GM21723 (cell line): ENCODE measurements at regions not wholly inside any gene's neighbourhood (a gene's known extent, or its start where the extent isn't known, plus 50 kb on each side); places are given as distances from the start of the nearest gene placed in this dataset.

Source experiments
- ATAC-seq: cut with Tn5 transposase; IDR thresholded peaks from one replicate; pipeline ENCODE4 v1.9.1; 2021; ENCODE audit warnings: mild to moderate bottlenecking, moderate library complexity; ENCODE audit not compliant: unreplicated experiment

DNA sequence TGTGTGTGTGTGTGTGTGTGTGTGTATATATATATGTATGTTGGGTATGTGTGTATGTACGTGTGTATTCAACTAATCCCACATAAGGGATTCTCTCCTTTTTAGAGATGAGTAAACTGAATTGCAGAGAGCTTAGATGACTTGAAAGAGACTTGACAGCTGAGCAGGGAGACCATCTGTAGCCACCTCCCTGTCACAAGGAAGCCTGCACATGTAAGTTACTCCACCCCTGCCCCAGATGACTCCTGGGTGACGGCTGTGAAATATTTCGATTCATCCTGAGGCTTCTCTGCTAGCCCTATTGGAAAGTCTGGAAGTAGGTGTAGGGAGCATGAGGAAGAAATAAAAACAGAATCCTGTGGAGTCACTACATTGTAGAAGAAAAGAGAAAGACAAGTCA is 480.4 kb downstream of the FOXO1 start:
- no peak for ATAC-seq

DNA sequence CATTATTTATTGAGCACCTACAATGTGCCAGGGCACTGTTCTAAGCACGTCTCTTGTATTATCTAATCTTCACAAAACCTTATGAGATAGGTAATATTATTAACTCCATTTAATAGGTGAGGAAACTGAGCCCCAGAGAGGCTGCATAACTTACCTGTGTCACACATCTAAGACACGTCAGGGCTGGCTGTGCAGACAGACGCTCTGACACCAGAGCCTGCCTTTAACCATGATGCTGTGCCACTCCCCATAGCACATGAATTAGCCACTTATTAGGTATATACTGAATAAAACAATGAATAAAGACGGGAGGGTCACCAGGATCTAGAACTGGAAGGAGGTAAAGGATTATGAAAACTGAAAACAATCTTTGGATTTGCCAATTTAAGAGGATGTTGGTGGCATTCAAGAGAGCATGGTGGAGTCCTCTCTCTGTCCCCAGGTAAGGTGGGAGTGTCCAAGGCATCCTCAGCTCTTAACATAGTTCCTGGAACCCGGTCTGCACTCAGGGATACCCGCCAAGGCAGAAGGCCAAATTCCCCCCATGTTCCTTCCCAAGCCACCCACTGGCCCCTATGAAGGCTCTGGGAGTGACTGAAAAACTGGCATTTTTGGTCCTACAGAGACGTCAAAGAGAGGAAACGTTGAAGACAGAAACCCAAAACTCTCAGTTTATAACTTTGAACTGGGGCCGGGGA is 479.7 kb downstream of the FOXO1 start:
- no peak for ATAC-seq

DNA sequence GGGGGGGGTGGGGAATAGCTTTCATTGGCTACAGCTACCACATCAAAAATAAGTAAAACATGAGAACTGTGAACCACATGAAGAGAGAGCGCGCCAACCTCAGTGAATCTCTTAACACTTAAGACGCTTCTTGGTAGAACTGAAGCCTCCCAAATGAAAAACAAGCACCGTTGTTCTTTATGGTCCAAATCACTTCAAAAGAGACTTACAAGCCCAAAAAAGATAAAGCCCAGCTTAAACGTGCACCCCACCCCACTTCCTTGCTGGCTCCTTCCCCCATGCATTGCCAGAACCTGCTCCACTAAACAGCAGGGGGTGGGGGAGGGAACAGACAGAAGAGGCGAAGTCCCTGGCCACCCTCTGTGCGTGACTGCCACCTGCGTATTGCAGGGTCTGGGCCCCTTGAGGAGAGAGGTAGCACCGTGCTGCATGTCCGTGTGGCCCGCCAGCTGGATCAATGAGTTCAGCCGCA is 479.1 kb downstream of the FOXO1 start:
- no peak for ATAC-seq

GRCh38 chr13:40187841-40188591 is 478.4 kb downstream of the FOXO1 start:
- no peak for ATAC-seq

GRCh38 chr13:40189426-40189825 is 477.0 kb downstream of the FOXO1 start:
- ATAC-seq, result no peak

DNA sequence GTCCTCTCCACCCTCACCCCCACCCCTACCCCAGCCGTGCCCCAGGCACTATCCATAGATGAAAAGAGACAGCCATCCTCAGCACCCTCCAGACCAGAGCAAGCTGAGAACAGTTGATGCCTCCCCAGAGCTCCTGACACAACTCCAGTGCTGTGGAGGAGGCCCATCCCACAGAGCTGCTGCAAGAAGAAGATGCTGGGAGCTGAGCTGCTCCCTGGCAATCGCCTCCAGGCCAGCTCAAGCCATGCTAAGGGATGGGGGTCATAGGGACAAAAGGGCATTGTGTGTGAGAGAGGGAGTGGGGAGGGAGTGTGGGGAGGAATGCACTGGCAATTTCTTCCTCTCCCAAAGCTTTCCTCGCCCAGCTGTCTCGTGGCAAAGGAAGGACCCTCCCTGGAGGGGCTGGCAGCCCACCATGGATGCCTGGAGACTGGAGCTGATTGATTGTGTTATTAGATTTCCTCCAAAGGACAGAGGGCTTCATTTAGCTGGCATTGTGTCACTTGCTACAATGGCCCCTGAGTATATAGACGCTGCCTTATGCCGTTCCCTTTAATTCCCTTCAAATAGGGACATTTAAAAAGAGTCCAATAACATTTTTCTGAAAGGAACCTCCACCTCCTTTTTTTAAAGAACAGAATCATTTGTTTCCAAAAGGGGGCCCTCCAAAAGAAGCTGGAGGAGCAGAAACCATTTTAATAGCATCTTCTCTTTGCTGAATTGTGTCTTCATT is 476.4 kb downstream of the FOXO1 start:
- no peak for ATAC-seq

GRCh38 chr13:40190641-40191100 is 475.8 kb downstream of the FOXO1 start:
- ATAC-seq, result no peak

DNA sequence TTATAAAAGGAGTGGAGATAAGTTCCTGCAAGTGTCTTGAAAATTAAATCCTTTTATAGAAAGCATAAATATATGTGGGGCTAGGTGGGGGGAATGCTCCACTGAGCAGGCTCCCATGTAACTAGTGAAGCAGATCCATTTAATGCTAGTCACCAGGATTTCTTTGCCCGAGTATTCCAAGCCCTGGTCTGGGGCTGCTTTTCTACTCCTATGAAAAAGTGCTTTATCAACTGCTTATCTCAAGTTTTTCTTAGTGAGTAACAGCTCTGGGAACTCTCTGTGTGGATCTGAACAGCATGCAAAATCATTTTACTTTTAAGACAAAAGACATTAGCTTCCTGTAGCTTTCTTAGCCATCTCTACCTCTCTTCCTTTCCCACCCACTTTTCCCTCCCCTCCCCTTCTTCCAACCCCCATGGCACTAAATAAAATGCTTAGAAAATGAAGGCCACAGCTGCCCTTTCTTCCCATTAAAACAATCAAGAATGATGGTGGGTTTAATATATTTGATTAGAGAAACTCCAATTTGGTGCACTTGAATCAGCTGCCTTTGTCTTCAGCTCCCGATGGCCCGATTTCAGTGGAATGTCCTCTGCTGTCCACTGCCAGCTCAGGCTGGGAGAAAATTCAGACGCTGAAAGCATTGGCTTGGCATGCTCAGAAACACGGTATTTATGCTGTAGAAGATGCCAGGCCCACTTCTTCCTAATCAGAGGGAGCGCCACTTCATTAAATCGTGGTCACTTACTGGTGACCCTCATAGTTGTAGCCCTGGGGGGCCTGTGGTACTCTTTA is 475.1 kb downstream of the FOXO1 start:
- ATAC-seq, result no peak

GRCh38 chr13:40192452-40192851 is 474.0 kb downstream of the FOXO1 start:
- ATAC-seq, result no peak

DNA sequence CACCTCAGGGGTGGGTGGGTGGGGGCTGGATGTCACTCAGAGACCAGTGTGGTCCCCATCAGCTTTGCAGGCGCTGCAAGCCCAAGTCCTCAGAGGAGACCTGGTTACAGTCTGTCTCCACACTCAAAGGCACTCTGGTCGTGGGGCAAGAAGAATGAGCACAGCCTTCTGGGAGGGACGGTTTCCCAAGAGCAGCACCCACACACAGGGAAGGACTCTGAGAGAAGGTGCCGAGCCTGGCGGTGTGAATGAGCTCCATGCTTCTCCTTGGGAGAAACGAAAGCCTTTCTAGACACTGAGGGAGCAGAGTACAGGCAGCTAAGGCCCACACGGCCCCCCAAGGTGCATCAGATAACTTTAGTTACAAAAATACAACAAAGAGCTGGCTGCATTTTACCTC is 473.6 kb downstream of the FOXO1 start:
- no peak for ATAC-seq

DNA sequence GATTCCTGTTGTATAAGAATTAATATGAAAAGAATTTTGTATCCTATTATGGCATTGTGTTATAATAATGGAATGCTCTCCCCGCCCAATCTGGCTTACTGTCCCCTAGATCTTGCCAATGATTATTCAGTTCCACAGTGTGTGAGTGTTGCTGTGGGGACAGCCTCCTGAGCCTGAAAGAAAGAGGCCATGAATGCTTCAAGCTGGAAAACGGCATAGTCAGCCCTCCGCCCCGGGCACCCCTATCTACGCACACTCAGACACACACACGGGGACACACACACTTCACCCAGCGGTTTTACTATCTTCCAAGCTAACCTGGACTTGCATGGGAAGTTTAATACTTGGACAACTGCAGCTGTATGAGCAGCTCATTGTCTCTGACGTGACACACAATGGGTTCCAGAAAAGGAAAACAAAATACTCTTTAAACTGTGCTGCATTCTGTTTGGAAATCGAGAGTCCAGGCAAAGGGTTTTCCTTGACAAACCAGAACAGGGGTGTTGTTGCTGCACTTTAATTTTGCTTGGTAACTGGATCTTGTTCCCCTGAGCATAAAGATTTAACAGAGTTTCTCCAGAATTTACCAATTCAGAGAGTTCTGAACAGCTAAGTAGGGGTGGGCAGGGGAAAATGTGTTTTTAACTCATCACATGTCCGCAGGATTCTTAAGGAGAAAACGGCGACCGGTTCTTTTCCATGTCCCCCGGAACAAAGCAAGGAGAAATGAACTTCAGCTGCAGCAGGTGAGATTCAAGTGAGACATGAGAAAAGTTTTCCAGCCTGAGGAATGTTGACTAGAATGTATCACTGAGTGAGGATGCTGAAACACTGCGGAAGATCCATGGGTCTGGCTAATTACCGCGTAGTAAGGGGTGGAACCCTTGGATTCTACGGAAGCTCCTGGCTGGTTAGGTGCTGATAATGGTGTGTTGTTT is 472.9 kb downstream of the FOXO1 start:
- no peak for ATAC-seq

- ATAC-seq, result no peak
These were observed 472.1 kb downstream of the FOXO1 start for GRCh38 chr13:40194224-40194806.

GRCh38 chr13:40197049-40197448 is 469.4 kb downstream of the FOXO1 start:
- no peak for ATAC-seq

DNA sequence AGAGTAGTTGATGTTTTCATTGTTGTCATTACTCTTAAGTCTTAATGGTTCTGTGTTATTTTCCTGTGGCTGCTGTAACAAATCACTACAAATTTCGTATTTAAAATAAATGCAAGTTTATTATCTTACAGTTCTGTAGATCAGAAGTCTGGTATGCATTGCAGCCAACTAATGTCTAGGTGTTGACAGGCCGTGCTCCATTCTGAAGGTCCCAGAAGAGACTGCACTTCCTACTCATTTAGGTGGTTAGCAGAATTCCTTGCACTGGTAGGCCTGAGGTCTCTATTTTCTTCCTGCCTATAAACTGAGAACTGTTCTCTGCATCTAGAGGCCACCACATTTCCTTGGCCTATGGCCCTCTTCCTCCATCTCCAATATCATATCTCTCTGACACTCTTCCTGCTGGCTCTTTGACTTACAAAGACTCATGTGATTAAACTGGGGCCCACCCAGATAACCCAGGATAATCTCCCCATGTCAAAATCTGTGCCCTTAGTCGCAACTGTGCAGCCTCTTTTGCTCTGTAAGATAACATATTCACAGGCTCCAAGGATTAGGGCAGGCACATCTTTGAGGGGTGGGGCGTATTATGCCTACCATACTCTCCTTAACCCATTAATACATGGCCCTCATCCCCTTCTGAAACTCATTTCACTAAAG is 468.4 kb downstream of the FOXO1 start:
- ATAC-seq, result no peak

DNA sequence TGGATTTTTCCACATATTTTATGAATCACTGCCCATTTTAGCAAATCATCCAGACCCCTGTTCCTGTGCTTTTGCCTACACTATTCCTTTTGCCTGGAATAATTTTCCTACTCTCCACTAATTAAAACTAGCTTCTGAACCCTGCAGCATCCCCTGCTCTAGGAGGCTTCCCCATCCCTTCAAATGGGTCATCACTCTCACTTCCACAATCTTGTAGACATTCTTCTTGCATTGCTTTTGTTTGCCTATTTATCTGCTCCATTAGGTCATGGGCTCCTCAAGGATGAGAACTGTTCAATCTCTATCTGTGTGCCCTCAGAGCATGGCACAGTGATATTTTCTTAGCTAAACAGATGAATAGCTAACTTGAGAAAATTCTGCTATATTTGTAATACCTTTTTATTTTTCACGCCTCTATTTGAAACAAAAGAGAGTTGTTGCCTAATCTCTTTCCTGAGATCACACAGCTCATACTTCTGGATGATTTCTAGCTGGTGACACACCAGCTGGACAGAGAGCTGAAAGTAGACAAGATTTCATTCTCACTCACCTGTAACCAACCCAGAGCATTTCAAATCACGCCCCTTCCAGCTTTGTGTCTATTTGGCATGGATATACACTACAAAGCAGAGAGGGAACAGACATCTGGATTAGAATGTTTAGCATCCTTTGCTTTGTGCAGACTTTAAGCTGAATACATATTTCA is 466.0 kb downstream of the FOXO1 start:
- ATAC-seq, result no peak

GRCh38 chr13:40204246-40204645 is 462.2 kb downstream of the FOXO1 start:
- ATAC-seq, result no peak

GRCh38 chr13:40205771-40206240 is 460.6 kb downstream of the FOXO1 start:
- no peak for ATAC-seq
